GM23338 (cell line): ENCODE measurements at regions not wholly inside any gene's neighbourhood (a gene's known extent, or its start where the extent isn't known, plus 50 kb on each side); places are given as distances from the start of the nearest gene placed in this dataset.

Experiments used
- ATAC-seq: fragments of 200-7000 bp; cut with Tn5 transposase; 3 replicates; pipeline ENCODE4 v1.9.1; 2020
- DNase-seq: peaks from one replicate; pipeline ENCODE4 v3.0.0-alpha.2; 2015; ENCODE audit warnings: low spot score
- H2AFZ ChIP-seq: fragments of 200-600 bp; sonication (generic); 2 replicates; pipeline ENCODE4 v1.8.0; 2016; ENCODE audit warnings: antibody characterized with exemption, mild to moderate bottlenecking, moderate library complexity
- H3F3A ChIP-seq: fragments of 200-600 bp; sonication (generic); replicated peaks from 2 replicates; pipeline ENCODE4 v1.8.0; 2017; ENCODE audit warnings: antibody characterized with exemption, mixed run types, low read depth
- H3K27ac ChIP-seq: fragments of 200-600 bp; sonication (generic); 2 replicates; pipeline ENCODE4 v1.6.1; 2016; ENCODE audit warnings: low read depth
- H3K27me3 ChIP-seq: fragments of 200-600 bp; sonication (generic); 2 replicates; pipeline ENCODE4 v1.8.0; 2016; ENCODE audit warnings: mild to moderate bottlenecking, mixed run types, moderate library complexity; ENCODE audit not compliant: insufficient read depth
- H3K36me3 ChIP-seq: fragments of 200-600 bp; sonication (generic); 2 replicates; pipeline ENCODE4 v1.8.0; 2016; ENCODE audit warnings: mild to moderate bottlenecking; ENCODE audit not compliant: insufficient read depth
- H3K4me1 ChIP-seq: fragments of 200-600 bp; sonication (generic); 2 replicates; pipeline ENCODE4 v1.8.0; 2016; ENCODE audit warnings: mild to moderate bottlenecking, moderate library complexity; ENCODE audit not compliant: insufficient read depth
- H3K4me2 ChIP-seq: fragments of 200-600 bp; sonication (generic); 2 replicates; pipeline ENCODE4 v1.7.1; 2017; ENCODE audit warnings: mixed run types
- H3K4me3 ChIP-seq: fragments of 200-600 bp; sonication (generic); 2 replicates; pipeline ENCODE4 v1.6.1; 2016; ENCODE audit warnings: mixed run types
- H3K79me2 ChIP-seq: fragments of 200-600 bp; sonication (generic); replicated peaks from 2 replicates; pipeline ENCODE4 v1.8.0; 2017; ENCODE audit warnings: mild to moderate bottlenecking; ENCODE audit not compliant: insufficient read depth
- H3K9me2 ChIP-seq: fragments of 200-600 bp; sonication (generic); 2 replicates; pipeline ENCODE4 v1.8.0; 2017; ENCODE audit not compliant: insufficient read depth
- H4K20me1 ChIP-seq: fragments of 200-600 bp; sonication (generic); replicated peaks from 2 replicates; pipeline ENCODE4 v1.8.0; 2017; ENCODE audit warnings: mild to moderate bottlenecking; ENCODE audit not compliant: insufficient read depth
- H3K27ac Mint-ChIP-seq: 2 replicates; pipeline ENCODE4 v1.8.0; 2020; ENCODE audit warnings: inconsistent platforms, mild to moderate bottlenecking, moderate library complexity, mixed read lengths
- H3K27me3 Mint-ChIP-seq: 3 replicates; pipeline ENCODE4 v1.8.0; 2022; ENCODE audit warnings: low read depth, mild to moderate bottlenecking, moderate library complexity, mixed read lengths, inconsistent platforms; ENCODE audit not compliant: insufficient read depth, poor library complexity
- H3K36me3 Mint-ChIP-seq: 3 replicates; pipeline ENCODE4 v1.8.0; 2021; ENCODE audit warnings: low read depth, mild to moderate bottlenecking, inconsistent platforms, moderate library complexity, mixed read lengths
- H3K4me1 Mint-ChIP-seq: 3 replicates; pipeline ENCODE4 v1.8.0; 2020; ENCODE audit warnings: mild to moderate bottlenecking, inconsistent platforms, mixed read lengths
- H3K4me3 Mint-ChIP-seq: 3 replicates; pipeline ENCODE4 v1.8.0; 2021; ENCODE audit warnings: moderate library complexity, mild to moderate bottlenecking, inconsistent platforms, mixed read lengths
- H3K9me3 Mint-ChIP-seq: 3 replicates; pipeline ENCODE4 v1.8.0; 2020; ENCODE audit warnings: moderate library complexity, mild to moderate bottlenecking, inconsistent platforms, mixed read lengths
- CREB1 ChIP-seq: fragments of 250-450 bp; sonication (Bioruptor Pico); IDR thresholded peaks from 2 replicates; pipeline ENCODE4 v1.5.0; 2020; ENCODE audit warnings: low read depth, mild to moderate bottlenecking, moderate library complexity
- CTCF ChIP-seq, 2 experiments: fragments of 200-600 bp in 1 of 2; sonication (generic) in 1 of 2; conservative IDR thresholded peaks; 2 replicates each; pipeline versions ENCODE4 v1.5.1 to v1.6.1; 2016 to 2017; ENCODE audit warnings: antibody characterized with exemption in 2 of 2, low read depth in 2 of 2, mild to moderate bottlenecking in 2 of 2, moderate library complexity in 1 of 2
- ETS1 ChIP-seq: IDR thresholded peaks from 2 replicates; pipeline ENCODE4 v1.6.1; 2016; ENCODE audit warnings: antibody characterized with exemption
- EZH2 ChIP-seq: fragments of 200-600 bp; sonication (generic); IDR thresholded peaks from one replicate; pipeline ENCODE4 v1.8.0; 2017; ENCODE audit warnings: antibody characterized with exemption, mild to moderate bottlenecking, low read depth; ENCODE audit not compliant: unreplicated experiment
- EZH2phosphoT487 ChIP-seq: fragments of 200-600 bp; sonication (generic); IDR thresholded peaks from one replicate; pipeline ENCODE4 v1.8.1; 2018; ENCODE audit warnings: antibody characterized with exemption; ENCODE audit not compliant: unreplicated experiment
- JUNB ChIP-seq: IDR thresholded peaks from one replicate; pipeline ENCODE4 v1.6.1; 2016; ENCODE audit warnings: antibody characterized with exemption; ENCODE audit not compliant: unreplicated experiment
- NANOG ChIP-seq: IDR thresholded peaks from 2 replicates; pipeline ENCODE4 v1.6.1; 2016; ENCODE audit warnings: antibody characterized with exemption, borderline replicate concordance
- POLR2AphosphoS5 ChIP-seq: IDR thresholded peaks from 2 replicates; pipeline ENCODE4 v1.6.1; 2016; ENCODE audit warnings: antibody characterized with exemption, low read depth
- REST ChIP-seq: IDR thresholded peaks from one replicate; pipeline ENCODE4 v1.6.1; 2018; ENCODE audit warnings: antibody characterized with exemption; ENCODE audit not compliant: unreplicated experiment
- STAT1 ChIP-seq: IDR thresholded peaks from one replicate; pipeline ENCODE4 v1.6.1; 2016; ENCODE audit warnings: antibody characterized with exemption; ENCODE audit not compliant: unreplicated experiment
- ZNF114 ChIP-seq: fragments of 250-450 bp; sonication (Bioruptor Pico); IDR thresholded peaks from 2 replicates; pipeline ENCODE4 v1.5.0; 2020; ENCODE audit warnings: mild to moderate bottlenecking, moderate library complexity
- ZNF331 ChIP-seq: fragments of 250-450 bp; sonication (Bioruptor Pico); IDR thresholded peaks from 2 replicates; pipeline ENCODE4 v1.5.0; 2020; ENCODE audit warnings: low read depth, mild to moderate bottlenecking, moderate library complexity

- DNase-seq (no peak), ATAC-seq (no peak)
- Mint-ChIP-seq H3K27me3 (peaks cover 7% of the 10 kb centered on the region), H3K36me3 (no peaks in the 10 kb centered on the region), H3K4me3 (no peak overlapping the region), H3K4me1 (peaks cover 20% of the 10 kb centered on the region), H3K9me3 (no peaks in the 10 kb centered on the region; the same call in 2 of the 3 replicates), H3K27ac (no peak overlapping the region)
- TF ChIP-seq NANOG (no peak), ZNF114 (CRISPR knock-in tag) (no peak), POLR2AphosphoS5 (no peak), ETS1 (no peak), CREB1 (CRISPR knock-in tag) (no peak), EZH2 (no peak), EZH2phosphoT487 (no peak), ZNF331 (CRISPR knock-in tag) (no peak), JUNB (no peak), STAT1 (no peak), CTCF (conservative IDR thresholded peaks at IDR 0.05; ENCODE audit: low read depth in 2 of 2) (no peak), REST (no peak)
- Histone ChIP-seq H2AFZ (no peak overlapping the region), H4K20me1 (no peaks in the 10 kb centered on the region), H3K27ac (no peak overlapping the region), H3F3A (no peaks in the 10 kb centered on the region), H3K9me2 (no peaks in the 10 kb centered on the region), H3K79me2 (no peaks in the 10 kb centered on the region), H3K27me3 (no peaks in the 10 kb centered on the region), H3K36me3 (no peaks in the 10 kb centered on the region), H3K4me3 (no peak overlapping the region), H3K4me1 (no peaks in the 10 kb centered on the region), H3K4me2 (no peak overlapping the region)
These were observed 171.8 kb downstream of the C9orf50 start for GRCh38 chr9:129449066-129449465.
